ENCODE measurements at regions not wholly inside any gene's neighbourhood (a gene's known extent, or its start where the extent isn't known, plus 50 kb on each side); places are given as distances from the start of the nearest gene placed in this dataset.

GRCh38 chr3:43215663-43216275, 70.6 kb upstream of the SNRK start:
- TF ChIP-seq, protein P1, sequence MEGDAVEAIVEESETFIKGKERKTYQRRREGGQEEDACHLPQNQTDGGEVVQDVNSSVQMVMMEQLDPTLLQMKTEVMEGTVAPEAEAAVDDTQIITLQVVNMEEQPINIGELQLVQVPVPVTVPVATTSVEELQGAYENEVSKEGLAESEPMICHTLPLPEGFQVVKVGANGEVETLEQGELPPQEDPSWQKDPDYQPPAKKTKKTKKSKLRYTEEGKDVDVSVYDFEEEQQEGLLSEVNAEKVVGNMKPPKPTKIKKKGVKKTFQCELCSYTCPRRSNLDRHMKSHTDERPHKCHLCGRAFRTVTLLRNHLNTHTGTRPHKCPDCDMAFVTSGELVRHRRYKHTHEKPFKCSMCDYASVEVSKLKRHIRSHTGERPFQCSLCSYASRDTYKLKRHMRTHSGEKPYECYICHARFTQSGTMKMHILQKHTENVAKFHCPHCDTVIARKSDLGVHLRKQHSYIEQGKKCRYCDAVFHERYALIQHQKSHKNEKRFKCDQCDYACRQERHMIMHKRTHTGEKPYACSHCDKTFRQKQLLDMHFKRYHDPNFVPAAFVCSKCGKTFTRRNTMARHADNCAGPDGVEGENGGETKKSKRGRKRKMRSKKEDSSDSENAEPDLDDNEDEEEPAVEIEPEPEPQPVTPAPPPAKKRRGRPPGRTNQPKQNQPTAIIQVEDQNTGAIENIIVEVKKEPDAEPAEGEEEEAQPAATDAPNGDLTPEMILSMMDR (conservative IDR thresholded peaks at IDR 0.05; ENCODE audit: low read depth, low read length): peak; percentile 27; the same call in 1 of the 2 replicates
- TF ChIP-seq EZH2 (IDR thresholded peaks at IDR 0.05; ENCODE audit: borderline replicate concordance, low read depth, low read length, poor library complexity, severe bottlenecking): no peak

All from A673 (cell line).